HuH-7.5 (cell line): ENCODE measurements at regions not wholly inside any gene's neighbourhood (a gene's known extent, or its start where the extent isn't known, plus 50 kb on each side); places are given as distances from the start of the nearest gene placed in this dataset.
"Not testable (repeated sequence)": the region's sequence is repeated elsewhere in the genome, so short reads cannot be mapped to it uniquely, and the experiment has no call there.

Source experiments
- DNase-seq: peaks from one replicate; pipeline ENCODE4 v3.0.0; 2011; ENCODE audit warnings: low spot score

DNA sequence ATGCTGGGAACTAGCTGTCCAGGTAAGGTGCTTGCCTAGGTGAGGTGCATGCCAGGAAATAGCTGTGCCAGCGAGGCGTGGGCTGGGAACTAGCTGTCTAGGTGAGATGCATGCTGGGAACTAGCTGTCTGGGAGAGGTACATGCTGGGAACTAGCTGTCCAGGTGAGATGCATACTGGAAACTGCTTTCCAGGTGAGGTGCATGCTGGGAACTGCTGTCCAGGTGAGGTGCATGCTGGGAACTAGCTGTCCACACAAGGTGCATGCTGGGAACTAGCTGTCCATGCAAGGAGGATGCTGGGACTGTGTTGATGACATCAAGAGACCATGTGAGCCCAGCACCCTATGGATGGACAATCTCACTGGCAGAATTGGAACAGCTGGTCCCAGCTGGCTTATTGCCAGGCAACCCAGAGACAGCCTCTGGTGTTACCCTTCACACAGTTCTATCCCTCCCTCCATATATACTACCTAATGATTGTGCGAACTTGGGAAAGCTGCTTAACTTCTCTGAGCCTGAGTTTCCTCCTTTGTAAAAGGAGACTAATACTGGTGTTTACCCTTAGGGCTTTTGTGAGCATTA lies 479.9 kb upstream of the RBFOX1 start:
- no peak for DNase-seq

DNA sequence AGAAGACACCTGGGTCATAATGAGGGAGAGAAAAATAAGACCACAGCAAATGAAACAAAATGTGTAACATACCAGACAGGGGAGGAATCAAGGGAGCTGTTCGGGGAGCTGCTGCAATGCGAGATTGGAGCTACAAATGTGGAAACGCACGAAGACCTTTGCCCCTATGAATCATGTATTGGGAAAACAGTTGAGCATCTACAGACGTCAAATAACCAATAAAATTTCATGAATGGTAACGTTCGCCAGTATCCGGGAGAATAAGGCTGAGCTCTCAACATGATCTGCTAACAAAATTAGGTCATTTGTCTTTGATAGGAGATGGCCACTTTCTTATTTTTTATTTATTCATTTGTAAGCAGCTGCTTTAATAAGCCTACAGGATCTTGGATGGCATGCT lies 486.2 kb upstream of the RBFOX1 start:
- DNase-seq, result no peak

GRCh38 chr16:6841392-6841791 lies 491.3 kb upstream of the RBFOX1 start:
- no peak for DNase-seq

- no peak for DNase-seq
Observed at GRCh38 chr16:6837722-6838121, 494.9 kb upstream of the RBFOX1 start.

DNA sequence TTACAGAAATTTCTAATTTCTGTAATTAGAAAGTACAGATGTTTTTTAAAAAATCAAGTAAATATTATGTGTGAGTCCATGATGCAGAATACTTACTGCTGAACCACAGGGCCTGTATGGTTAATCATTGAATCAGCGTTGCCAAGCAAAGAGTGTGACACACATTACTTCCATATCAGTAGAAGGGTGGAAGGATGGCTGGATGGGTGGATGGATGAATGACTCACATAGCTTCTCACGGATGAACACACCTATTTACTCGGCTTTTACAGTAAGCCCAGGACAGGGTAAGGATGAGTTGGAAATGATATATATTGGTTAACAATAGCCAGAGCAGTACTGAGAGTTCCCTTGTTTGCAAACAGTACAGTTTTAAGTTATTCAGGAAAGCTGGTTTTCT lies 495.9 kb upstream of the RBFOX1 start:
- DNase-seq, result no peak

GRCh38 chr16:6835941-6836340 lies 496.7 kb upstream of the RBFOX1 start:
- DNase-seq, result no peak

DNA sequence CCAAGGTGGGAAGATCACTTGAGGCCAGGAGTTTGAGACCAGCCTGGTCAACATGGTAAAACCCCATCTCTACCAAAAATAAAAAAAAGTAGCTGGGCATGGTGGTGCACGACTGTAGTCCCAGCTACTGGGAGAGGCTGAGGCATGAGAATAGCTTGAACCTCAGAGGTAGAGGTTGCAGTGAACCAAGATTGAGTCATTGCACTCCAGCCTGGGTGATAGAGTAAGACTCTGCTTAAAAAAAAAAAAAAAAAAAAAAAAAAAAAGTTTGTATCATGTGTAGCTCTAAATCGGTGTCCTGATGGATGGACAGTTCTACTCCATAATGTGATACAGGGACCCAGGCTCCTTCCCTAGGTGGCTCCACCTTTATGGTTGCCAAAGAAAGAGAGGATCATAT lies 497.1 kb upstream of the RBFOX1 start:
- no peak for DNase-seq

DNA sequence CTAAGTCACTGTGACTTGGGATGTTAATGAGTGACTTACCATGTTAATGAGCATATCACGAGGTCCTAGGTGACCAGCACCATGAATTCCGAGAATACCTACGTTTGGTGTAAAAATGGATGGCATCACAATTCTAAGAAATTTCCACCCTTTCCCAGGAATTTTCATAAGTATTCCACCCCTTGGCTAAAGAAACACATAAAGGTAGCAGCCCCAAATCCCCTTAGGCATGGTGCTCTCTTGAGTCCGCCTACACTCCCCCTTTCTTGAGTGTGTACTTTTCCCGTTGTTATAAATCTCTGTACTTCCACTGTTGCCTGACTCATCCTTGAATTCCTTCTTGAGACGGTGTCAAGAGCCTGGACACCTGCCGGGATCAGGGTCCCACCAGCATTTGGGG lies 504.0 kb upstream of the RBFOX1 start:
- no peak for DNase-seq

GRCh38 chr16:6827931-6828330 lies 504.7 kb upstream of the RBFOX1 start:
- DNase-seq, result no peak

DNA sequence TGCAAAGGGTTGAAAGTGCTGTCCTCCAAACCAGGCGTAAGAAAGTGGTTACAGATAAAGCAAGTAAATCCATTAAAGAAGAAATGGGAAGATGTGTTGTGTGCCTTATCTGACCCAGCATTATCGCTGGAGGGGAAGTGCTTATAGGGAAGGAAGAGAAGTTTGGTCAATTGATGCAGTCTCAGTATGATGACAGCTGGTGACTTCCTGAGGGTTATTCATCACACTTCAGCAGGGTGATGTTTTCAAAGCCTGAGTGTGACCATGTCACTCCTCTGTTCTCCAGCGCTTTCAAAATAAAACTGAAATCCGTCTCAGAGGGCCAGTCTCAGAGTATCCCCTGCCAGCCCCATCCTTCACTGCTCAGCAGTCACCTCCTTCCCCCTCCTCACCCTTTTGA lies 505.4 kb upstream of the RBFOX1 start:
- DNase-seq, result no peak

DNA sequence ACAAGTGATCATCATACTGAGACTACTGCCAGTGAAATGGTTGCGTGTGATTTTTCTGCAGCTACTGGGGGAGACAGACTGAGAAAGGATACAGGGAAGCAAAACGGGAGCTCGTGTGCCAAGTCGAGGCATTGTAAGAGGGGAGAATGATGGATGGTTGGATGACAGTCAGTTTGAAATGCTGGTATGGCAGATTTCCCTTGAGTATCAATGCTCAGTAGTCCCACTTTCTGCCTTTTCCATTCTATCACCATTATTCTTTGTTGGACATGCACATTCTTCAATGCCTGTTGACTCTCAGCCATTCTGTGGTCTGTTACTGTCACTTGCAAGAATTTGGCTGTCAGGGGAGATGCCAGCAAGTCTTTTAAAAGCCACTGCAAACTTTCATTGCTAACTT lies 510.6 kb upstream of the RBFOX1 start:
- no peak for DNase-seq

DNA sequence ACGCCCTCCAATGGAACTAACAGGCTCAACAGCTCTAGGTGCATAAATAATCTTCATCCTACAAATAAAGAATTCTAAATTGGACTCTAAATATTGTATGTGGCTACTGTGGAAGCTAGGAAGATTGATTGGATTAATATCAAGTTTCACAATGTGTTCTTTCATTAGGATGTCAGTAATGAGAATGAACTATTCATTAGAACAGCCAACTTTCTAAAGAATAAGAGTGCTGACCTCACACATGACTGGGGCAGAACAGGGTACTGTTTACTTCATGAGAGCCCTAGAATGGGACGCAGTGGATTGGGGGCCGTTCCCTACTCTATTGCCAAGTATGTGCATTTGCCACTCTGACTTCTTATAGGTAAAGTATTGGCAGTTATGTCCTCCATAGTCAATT lies 528.2 kb upstream of the RBFOX1 start:
- no peak for DNase-seq

- no peak for DNase-seq
Observed at GRCh38 chr16:6803176-6803575, 529.5 kb upstream of the RBFOX1 start.

DNA sequence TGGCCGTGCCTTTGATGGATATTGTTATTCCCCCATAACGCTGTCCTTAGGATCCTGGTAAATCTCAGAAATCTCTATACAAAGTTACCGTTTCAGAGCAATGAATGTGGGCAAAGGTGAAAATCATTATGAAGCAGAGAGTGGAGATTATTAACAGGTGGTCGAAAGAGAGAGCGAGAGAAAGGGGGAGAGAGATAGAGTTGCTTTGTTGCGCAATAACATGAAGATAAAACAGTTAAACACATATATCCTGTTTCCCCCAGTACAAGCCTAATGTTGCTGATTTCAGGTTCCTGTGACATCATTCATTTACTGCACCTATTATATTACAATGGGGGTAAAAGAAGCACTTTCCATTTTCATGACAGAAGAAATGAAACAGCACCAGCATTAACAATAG lies 535.4 kb upstream of the RBFOX1 start:
- DNase-seq, result no peak

DNA sequence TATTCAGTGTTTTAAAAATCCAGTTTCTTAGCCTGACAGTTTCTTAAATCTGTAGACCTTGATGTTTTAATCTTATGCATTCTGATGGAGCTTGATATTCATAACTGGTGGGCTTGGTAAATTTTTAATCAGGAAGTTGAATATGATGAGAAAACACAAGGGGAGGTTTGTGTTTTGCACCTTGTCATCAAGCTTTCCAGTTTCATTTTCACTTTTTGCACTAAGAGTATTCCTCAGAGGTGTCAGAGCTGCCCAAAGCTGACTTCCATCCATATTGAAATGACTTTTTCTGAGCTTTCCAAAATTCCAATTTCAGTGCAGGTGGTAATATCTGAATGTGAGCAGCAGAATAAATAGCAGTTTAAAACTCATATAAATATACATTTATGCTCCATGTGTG lies 555.0 kb upstream of the RBFOX1 start:
- no peak for DNase-seq

GRCh38 chr16:6775712-6776111 lies 556.9 kb upstream of the RBFOX1 start:
- no peak for DNase-seq

DNA sequence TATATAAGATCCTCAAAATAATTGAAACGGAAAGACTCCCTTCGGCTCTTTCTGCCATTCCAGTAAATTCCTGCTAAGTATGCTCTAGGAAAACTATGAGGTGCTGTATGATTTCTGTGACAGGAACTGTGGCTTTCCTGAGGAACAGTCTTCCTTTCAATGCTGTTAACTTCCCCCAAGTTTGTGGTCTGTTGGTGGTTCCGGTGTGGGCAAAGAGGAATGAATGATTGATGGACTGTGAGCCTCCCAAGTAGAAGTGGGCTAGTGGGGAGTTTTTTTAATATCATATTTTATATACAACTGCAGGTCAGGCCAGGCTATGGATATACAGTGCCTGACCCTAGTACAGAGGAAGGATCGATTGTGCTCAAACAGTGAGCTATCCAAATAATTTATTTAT lies 560.7 kb upstream of the RBFOX1 start:
- no peak for DNase-seq

DNA sequence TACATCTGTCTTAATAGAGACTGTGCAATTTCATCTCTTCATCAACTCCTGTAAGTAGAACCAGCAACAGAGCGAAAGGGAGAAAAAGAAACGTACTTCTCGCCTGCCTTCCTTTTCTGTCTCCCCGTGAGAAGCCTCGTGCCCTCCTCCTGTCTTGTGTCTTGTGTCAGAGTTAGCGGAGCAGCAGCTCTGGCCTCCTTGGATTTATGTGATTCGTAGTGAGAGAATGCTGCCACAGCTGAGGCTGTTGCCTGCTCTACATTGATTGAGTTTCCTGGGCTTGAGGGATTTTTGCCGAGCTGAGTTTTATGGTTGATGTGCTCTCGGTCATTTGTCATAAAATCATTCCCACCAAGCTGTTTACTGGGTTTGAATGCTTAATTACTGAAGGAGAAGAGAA lies 579.1 kb upstream of the RBFOX1 start:
- no peak for DNase-seq

DNA sequence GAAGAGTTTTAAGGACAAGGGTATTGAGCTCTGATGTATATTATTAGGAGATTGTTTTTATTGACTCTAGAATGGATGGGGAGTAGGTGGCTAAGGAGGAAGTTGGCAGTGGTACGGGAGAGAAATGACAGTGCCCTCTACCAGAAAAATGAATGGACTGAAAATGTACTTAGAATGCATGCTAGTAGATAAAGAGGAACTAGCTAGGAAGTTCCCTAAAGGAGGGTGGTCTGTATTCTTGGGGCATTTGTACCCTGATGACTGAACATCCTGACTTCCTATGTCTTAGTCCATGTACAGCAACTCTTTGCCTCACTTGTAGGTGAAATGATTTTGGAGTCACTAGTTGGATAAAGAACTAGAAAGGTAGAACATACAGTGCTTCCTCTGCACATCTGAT lies 581.5 kb upstream of the RBFOX1 start:
- no peak for DNase-seq

DNA sequence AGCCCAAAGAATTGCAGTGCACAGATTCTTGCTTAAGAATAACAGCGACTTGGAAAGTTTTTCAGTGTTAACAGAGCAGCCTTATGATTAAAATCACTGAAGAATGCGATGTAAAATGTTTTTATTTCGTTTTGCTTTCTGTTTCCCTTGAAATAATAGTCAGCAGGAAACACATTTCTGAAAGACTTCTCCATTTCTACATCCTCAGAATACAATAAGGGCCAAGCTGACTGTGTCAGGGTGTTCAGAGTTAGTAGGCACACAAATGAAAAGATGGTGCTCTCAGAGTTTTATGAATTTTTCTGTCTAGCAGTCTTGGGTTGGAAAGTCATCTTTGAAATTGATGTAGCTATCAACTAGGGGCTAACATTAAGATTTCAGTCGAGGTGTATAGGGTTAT lies 582.9 kb upstream of the RBFOX1 start:
- no peak for DNase-seq

GRCh38 chr16:6736302-6736701 lies 596.3 kb upstream of the RBFOX1 start:
- DNase-seq, result not testable (repeated sequence)

GRCh38 chr16:6735631-6736030 lies 597.0 kb upstream of the RBFOX1 start:
- DNase-seq, result no peak

DNA sequence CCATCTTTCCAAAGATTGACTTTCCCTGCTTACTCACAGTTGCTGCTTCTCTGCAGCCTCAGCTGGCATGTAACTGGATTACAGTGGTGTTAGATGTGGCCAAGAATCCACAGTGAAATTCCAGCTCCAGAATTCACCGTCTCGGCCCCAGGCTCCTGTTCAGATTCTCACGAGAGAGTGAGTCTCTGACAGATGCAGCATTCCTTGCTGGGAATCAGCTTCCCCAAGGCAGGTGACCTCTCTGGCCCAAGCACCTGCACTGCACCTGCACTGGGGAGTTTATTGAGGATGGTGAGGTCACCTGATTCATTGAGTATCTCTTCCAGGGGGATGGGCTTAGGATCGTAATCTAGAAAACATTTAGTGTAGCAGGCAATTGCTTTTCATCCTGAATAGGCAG lies 600.5 kb upstream of the RBFOX1 start:
- no peak for DNase-seq

DNA sequence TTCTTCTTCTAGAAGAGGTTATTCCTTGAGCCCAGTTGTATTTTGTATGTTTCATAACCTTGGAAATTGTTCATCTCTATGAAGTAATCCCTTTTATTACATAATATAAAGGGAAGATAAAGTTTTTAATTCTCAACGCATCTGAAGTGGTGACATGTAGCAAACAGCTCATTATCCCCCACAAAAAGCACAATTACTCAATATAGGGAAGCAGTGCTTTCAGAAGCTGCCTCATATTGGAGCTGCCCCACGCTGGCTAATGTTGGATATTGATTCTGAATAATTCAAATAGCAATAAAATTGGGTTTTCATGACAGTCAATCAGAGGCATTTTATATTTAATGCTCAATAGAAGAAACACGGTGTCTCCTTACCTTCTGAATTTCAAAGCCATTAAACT lies 604.3 kb upstream of the RBFOX1 start:
- no peak for DNase-seq

- DNase-seq, result no peak
Observed at GRCh38 chr16:6726621-6727020, 606.0 kb upstream of the RBFOX1 start.
